GM19099 (cell line): ENCODE measurements at regions not wholly inside any gene's neighbourhood (a gene's known extent, or its start where the extent isn't known, plus 50 kb on each side); places are given as distances from the start of the nearest gene placed in this dataset.

Source experiments
- POLR2A ChIP-seq: IDR thresholded peaks from 3 replicates; pipeline ENCODE4 v1.6.1; 2011; ENCODE audit warnings: low read depth; ENCODE audit not compliant: insufficient read length; ENCODE audit errors: extremely low read depth

DNA sequence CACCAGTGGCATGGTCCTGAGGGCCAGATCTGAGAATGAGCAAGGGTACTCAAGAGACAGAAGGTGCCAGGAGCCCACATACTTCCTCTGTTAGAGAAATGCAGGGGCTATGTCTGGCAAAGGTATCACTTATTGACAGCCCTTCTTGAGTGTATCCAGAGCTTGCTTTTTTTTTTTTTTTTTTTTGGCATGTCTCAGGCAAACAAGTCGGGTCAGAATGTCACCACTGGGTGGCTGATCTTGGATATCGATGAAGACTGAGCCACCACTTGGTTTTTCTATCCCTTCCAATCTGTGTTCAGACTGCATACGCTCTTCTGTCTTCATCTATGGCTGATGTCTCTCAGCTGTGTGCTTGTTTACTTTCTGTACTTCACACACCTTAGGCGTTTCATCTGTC lies 363.4 kb upstream of the C2CD4B start:
- no peak for TF ChIP-seq POLR2A

DNA sequence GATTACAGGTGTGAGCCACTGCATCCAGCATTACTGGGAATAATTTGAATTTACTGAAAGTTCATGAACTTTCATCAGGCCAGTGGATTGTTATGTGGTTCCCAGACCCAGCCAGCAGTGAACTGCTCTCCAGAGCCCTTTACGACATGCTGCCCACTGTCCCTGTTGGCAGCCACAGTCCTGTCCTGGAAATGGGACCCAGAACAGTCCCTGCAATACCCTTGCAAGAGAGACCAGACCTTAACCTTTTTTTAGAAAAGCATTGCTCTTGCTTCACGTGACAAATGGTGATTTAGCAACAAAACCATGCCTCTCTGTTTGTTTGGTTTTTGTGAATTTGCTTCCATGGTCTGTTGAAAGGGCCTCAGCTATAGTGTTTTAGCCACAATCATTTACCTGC lies 367.3 kb upstream of the C2CD4B start:
- no peak for TF ChIP-seq POLR2A

DNA sequence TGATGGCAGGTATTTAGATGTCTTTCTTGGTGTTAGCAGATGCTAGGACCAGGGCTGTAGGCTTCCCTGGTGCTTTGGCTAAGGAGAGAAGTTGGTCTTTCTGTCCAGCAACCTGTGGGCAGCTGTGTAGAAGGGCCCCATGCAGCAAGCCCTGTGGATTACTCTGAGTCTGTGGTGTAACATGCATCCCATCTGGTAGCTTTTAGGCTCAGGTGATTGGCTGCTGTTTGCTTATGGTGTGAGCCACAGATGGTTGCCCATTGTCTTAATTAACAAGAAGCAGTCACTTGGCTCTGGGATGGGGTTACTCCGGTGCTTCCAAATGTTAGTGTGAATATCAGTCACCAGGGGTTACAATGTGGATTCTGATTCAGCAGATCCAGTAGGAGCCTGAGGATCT lies 368.6 kb upstream of the C2CD4B start:
- TF ChIP-seq POLR2A, result no peak

DNA sequence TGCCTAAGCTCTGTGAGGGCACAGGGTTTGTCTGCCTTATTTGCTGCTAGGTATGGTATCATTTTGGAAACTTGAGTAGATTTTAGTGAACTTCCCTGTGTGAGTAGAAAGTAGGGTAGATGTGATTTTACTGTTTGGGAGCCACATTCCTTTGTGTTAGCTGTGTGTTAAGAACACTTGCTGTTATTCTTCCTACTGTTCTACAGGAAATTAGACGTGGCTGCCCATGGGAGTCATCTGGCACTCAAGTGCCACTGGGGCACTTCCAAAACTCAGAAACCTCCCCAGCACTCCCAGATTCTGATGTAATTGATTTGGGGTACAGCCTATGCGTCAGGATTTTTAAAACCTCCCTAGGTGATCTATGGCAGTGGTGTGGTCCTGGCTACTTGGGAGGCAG lies 369.9 kb upstream of the C2CD4B start:
- TF ChIP-seq POLR2A, result no peak

DNA sequence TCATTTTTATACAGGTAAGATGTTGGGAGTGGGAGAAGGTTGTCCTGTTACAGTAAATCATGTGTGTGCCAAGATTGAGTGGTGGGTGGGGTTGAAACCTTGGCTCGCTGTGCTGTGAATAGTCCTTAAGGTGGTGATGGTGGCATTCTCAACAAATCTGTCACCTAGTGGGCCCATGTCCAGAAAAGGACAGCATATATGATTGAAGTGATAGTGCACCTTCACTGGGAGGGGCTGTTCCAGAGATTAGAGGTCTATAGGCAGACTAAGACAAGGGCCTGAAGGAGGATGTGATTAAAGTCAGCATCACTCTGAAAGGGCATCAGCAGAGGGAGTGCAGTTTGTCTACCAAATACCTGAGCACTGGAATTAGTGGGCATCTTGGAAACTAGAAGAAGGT lies 374.2 kb upstream of the C2CD4B start:
- TF ChIP-seq POLR2A, result no peak

DNA sequence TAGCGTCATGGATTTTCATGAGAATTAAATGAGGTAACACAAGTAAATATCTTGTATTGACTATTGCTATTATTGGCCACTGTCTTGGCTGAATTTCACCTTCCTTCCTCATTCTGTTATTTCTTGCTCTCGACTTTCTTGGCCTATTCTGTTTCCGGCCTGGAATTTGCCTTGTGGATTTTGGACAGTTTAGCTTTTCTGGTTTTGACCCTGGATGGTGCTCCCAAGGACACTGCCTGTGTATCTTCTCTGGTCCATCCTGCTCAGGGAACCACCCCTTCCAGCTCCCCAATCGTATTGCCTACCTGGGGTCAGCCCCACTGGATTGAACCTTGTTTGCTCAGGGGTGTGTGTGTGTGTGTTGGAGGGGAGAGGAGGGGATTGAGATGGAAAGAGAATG lies 376.2 kb upstream of the C2CD4B start:
- no peak for TF ChIP-seq POLR2A

DNA sequence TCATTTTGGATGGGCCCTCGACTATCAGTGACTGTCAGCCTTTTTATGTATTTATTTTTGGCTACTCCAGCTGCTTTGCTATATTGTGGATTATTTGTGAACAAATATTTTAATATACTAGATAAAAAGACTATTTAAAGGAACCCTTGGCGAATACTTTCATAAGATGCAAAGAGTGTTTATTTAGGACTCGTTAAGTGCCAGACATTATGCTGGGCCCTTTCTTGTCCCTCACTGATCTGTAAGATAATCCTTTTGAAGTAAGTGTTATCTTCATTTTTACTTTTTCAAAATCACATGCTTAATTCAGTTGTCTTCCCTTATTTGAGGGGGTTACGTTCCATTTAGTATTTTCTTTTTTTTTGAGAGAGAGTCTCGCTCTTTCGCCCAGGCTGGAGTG lies 376.8 kb upstream of the C2CD4B start:
- TF ChIP-seq POLR2A, result no peak

DNA sequence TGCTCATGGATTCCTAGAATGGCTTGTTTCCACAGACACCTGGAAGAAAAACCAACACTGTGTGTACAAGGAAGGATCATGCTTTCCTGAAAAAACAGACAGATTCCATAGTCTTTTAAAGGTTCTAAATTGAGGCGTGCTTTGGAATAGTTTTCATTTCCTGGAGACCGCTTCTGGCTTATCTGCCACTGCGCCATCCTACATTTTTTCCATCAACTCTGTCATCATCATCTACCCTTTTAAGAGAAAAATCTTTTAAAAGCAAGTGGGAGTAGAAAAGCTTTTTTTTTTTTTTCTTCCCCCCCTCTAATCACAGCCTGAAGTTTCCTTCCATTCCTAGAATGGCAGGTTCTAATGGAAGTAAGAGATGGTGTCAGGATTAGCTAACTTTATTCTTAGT lies 379.4 kb upstream of the C2CD4B start:
- no peak for TF ChIP-seq POLR2A

DNA sequence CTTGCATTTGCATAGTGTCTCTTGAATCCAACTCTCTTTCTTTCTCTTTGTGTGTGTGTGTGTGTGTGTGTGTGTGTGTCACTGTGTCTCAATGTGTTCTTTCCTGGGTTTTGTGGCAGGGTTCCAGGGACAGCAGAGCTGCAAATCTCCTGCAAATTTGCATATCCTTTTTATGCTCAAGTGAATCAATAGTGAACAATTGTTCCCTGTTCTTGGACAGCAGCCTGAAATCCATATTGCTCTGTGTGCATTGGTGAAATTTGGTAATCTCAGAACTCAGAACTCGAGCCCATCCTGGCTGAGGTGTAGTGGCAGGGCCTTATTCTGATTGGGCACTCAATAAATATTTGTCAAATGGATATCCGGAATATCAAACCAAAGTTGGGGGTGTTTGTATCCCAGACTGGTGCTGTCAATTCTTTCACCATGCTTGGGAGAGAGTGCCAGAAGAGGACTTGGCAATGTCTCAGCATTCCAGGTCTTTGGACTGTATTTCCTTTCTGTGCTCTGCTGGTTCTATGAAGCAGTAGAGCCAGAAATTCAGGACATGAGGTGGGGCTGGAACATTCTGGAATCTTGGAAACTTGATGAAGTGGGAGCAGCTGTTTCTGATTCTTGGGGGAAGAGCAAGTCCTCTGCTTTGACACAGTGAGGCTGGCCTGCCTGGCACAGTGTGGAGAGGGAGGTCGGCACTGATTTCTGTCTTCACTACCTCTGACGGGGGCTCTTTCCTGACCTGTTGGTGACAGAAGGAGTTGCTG lies 380.6 kb upstream of the C2CD4B start:
- TF ChIP-seq POLR2A, result no peak

DNA sequence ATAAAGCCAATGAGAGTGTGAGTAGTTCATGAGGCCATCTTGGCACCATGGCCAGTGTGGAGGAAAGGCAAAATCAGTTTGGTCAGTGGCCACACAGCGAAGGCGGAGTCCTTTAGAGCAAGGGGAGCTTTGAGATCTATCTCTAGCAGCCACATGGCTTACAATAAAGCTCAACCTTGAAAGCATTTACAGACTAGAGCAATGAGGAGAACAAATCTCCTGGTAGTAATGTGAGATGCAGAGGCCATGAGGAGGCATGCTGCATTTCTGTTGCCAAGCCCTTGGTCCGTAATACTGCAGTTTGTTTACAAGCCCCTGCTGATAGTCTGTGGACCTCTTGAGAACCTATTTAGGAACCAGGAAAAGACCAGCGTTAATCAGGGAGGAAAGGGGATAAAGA lies 381.5 kb upstream of the C2CD4B start:
- TF ChIP-seq POLR2A, result no peak

DNA sequence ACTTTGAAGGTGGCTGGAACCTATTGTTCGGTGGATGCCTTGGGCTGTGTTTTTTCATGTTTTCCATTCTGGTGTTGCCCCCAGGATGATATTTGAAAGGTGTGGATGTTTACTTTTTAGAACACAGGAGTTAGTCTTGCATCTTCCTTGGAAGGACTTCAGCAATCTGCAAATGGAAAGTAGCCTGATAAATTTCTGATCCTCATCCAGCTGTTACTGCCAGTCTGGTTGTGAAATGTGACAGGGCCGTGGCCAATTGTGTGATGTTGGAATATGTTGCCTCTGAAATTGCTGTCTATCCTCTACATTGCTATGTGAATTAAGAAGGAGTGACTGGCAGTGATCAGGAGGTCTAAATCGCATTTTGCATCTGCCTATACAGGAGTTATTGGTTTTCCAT lies 382.5 kb upstream of the C2CD4B start:
- TF ChIP-seq POLR2A, result no peak

DNA sequence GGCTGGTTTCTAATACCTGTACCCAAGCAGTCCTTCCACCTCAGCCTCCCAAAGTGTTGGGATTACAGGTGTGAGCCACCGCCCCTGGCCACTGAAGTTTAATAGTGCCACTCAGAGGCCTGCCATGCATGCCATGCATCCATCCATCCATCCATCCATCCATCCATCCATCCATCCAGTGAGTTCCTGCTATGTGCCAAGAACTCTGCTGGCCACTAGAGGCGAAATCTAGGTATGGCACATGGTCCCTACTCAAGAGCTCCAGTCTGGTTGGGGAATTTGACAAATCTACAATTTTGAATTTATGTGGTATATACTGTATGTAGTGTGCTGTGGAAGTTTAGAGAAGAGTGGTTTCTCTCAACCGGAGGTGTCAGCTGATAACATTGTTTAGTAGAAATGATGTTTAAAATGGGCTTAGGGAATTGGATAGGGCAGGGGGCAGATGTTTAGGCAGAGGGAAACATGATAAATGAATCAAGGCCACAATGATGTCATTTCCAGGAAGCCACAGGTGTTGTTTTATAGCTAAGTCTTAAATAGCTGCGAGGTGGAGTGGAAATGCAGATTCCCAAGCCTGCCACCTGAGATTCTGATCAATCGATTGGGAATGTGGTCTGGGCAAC lies 384.4 kb upstream of the C2CD4B start:
- no peak for TF ChIP-seq POLR2A

DNA sequence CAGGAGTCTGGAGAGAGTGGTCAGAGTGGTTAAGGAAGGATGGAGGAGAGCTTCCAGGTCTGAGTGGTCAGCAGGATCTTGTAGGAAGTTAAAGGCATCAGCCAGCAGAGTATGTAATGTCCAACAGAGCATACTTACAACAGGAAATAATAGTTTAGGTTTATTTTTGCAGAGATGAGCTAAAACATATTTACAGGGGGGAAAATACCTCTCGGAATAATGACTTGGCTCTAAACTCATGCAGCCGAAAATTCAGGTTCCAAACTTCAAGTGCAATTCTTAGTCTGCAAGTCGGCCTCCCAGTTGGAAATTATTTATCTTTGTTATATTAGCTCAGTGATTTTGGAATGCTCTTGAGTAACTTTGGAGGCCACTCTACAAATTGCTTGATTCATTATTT lies 385.0 kb upstream of the C2CD4B start:
- no peak for TF ChIP-seq POLR2A

DNA sequence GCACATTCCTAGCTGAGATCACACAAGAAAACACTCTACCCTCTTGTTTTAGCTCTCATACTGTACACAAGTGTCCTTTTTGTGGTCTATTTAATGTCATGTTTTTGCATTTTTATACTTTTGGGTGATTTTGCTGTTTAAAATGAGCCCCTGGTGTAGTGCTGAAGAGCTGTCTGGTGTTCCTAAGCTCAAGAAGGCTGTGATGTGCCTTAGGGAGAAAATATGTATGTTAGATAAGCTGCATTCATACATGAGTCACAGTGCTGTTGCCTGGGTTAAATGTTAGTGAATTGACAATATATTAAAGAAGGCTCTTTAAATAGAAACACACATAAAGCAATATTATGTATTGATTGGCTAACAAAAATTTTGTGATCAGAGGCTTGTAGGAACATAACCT lies 387.4 kb upstream of the C2CD4B start:
- TF ChIP-seq POLR2A, result no peak

DNA sequence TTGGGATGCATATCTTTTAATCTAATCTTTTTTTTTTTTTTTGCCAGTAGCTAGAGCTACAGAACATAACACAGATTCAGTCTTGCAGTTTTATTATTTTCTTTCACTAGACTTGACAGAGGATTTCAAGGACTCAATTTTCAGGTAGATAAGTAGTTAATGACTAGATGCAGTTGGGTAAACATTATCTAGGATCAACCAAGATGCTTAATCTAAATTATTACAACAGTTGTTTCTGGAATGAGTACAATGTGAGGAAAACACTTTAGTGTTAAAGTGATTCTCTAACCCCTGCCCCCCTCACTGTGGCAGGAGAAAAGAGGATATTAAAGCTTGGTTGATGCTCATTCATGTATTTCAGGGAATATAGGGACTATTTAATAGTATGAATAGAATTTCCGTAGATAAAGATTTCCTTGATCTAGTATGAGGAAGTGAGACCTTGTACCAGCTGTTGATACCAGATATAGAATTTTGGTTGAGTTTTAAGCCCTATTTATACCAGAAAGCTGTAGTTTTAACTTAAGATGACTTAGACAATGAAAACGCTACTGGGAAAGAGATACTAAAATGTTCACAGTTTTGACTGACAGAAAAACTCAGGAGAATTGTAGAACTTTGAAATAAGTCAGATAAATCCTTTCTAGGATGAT lies 389.0 kb upstream of the C2CD4B start:
- no peak for TF ChIP-seq POLR2A
